Keratinocyte (primary cell): ENCODE measurements at regions not wholly inside any gene's neighbourhood (a gene's known extent, or its start where the extent isn't known, plus 50 kb on each side); places are given as distances from the start of the nearest gene placed in this dataset.

ENCODE experiments used
- EZH2 ChIP-seq: IDR thresholded peaks from one replicate; pipeline ENCODE4 v1.6.1; 2012; ENCODE audit warnings: inconsistent platforms, mild to moderate bottlenecking, low read length, moderate library complexity
- TF ChIP-seq, protein P1 (sequence below), 3 experiments: IDR thresholded peaks in 1 of 3; conservative IDR thresholded peaks in 1 of 3; optimal IDR thresholded peaks in 1 of 3; 2 replicates in 2 of 3; 3 replicates in 1 of 3; pipeline versions ENCODE3 to v1.5.1; 2011; ENCODE audit warnings: low read length in 3 of 3, mild to moderate bottlenecking in 3 of 3, moderate library complexity in 2 of 3, control low read depth in 1 of 3, inconsistent platforms in 1 of 3; ENCODE audit not compliant: insufficient read depth in 2 of 3; ENCODE audit errors: extremely low read depth in 1 of 3

DNA sequence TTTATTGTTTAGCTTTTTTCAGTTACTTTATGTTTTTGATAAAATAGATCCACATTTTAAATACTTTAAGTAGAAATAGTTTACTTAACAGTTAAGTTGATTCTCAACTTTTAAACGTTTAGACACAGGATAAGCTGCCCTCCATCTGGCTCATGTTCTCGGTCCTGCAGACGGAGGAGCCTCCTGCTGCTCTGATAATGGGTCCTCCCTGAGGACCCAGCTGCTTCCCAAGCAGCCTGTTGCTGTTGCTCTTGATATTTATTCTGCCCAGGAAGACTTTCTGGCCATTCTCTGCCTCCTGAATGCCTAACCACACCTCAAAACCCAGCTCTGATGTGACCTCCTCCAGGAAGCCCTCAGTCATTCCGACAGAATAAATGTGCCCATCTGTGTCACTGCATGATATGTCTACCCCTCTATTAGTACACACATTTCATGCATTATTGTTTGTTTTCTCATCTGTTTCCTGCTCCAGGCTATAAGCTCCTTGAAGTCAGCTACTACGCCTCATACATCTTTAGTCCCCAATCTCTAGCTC is 267.2 kb upstream of the MSX2 start:
- TF ChIP-seq, protein P1, sequence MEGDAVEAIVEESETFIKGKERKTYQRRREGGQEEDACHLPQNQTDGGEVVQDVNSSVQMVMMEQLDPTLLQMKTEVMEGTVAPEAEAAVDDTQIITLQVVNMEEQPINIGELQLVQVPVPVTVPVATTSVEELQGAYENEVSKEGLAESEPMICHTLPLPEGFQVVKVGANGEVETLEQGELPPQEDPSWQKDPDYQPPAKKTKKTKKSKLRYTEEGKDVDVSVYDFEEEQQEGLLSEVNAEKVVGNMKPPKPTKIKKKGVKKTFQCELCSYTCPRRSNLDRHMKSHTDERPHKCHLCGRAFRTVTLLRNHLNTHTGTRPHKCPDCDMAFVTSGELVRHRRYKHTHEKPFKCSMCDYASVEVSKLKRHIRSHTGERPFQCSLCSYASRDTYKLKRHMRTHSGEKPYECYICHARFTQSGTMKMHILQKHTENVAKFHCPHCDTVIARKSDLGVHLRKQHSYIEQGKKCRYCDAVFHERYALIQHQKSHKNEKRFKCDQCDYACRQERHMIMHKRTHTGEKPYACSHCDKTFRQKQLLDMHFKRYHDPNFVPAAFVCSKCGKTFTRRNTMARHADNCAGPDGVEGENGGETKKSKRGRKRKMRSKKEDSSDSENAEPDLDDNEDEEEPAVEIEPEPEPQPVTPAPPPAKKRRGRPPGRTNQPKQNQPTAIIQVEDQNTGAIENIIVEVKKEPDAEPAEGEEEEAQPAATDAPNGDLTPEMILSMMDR (optimal IDR thresholded peaks at IDR 0.05 in 1 of 3, IDR thresholded peaks at IDR 0.05 in 1 of 3, conservative IDR thresholded peaks at IDR 0.05 in 1 of 3; ENCODE audit: extremely low read depth in 1 of 3, insufficient read depth in 2 of 3, low read length in 3 of 3), result no peak
- TF ChIP-seq EZH2, result no peak
